ENCODE measurements at regions not wholly inside any gene's neighbourhood (a gene's known extent, or its start where the extent isn't known, plus 50 kb on each side); places are given as distances from the start of the nearest gene placed in this dataset.

DNA sequence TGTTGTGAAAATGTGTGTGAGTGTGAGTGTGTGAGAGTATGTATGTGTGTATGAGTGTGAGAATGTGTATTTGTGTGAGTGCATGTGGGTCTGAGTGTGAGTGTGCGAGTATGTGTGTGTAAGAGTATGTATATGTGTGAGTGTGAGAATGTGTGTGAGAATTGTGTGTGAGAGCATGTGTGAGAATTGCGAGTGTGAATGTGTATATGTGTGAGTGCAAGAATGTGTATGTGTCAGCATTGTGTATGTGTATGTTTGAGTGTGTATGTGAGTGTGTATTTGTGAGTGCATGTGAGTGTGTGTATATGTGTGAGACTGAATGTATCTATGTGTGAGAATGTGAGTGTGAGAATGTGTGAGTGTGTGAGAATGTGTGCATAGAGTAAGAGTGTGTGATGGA, 72.0 kb upstream of the PCBD1 start:
- H3K27me3 ChIP-seq: peaks cover 0 to 21% (median 0%) of the 10 kb centered on the region in 4 donors
- no peak for DNase-seq (ENCODE audit: extremely low spot score)
- H3K4me1 ChIP-seq: no peaks in the 10 kb centered on the region
- TF ChIP-seq POLR2AphosphoS5 (IDR thresholded peaks at IDR 0.05): no peak
- TF ChIP-seq EP300 (IDR thresholded peaks at IDR 0.05): no peak
- no peaks in the 10 kb centered on the region for H3K9me3 ChIP-seq
- WGBS: 94% methylated on average over 2 of the region's 2 CpGs
- no peak overlapping the region for H3K4me3 ChIP-seq
- intact Hi-C loops (cut with DNase I): no loop called here
- H3K27ac ChIP-seq (replicated peaks in 1 of 4): no peak overlapping the region
- H3K36me3 ChIP-seq: no peaks in the 10 kb centered on the region

DNA sequence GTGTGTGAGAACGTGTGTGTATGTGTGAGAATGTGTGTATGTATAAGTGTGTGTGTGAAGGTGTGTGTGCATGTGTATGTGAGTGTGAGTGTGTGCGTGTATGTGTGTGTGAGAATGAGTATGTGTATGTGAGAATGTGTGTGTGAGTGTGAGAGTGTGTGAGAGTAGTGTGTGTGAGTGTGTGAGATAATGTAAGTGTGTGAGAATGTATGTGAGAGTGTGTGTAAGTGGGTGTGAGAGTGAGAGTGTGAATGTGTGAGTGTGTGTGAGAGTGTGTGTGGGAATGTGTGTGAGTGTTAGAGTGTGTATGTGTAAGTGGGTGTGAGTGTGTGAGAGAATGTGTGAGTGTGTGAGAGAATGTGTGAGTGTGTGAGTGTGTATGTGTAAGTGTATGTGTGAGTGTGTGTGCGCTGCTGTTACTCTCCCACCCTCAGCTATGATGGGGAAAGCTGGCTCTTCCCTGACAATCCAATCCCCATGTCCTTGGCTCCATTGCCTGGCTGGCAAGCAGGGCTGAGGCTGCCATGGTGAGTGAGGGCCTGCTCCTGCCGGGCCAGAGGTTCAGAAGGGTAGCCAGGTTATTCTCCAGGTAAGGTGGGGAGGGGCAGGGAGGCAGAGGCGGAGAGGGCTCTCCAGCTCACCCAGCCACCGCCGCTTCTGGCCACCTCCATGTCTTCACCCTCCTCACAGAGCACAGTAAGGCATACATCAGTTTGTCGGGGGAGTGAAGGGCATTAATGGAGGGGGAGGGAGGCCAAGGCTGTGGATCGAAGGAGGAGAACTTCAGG, 72.6 kb upstream of the PCBD1 start:
- H3K4me1 ChIP-seq: no peaks in the 10 kb centered on the region
- no peaks in the 10 kb centered on the region for H3K36me3 ChIP-seq
- TF ChIP-seq, protein P1, sequence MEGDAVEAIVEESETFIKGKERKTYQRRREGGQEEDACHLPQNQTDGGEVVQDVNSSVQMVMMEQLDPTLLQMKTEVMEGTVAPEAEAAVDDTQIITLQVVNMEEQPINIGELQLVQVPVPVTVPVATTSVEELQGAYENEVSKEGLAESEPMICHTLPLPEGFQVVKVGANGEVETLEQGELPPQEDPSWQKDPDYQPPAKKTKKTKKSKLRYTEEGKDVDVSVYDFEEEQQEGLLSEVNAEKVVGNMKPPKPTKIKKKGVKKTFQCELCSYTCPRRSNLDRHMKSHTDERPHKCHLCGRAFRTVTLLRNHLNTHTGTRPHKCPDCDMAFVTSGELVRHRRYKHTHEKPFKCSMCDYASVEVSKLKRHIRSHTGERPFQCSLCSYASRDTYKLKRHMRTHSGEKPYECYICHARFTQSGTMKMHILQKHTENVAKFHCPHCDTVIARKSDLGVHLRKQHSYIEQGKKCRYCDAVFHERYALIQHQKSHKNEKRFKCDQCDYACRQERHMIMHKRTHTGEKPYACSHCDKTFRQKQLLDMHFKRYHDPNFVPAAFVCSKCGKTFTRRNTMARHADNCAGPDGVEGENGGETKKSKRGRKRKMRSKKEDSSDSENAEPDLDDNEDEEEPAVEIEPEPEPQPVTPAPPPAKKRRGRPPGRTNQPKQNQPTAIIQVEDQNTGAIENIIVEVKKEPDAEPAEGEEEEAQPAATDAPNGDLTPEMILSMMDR (IDR thresholded peaks at IDR 0.05): no peak
- TF ChIP-seq POLR2AphosphoS5 (IDR thresholded peaks at IDR 0.05): no peak
- no peak for TF ChIP-seq EP300 (IDR thresholded peaks at IDR 0.05)
- TF ChIP-seq POLR2A (IDR thresholded peaks at IDR 0.05; ENCODE audit: low read depth): no peak
- WGBS: 90% methylated on average over 9 of the region's 9 CpGs
- H3K27me3 ChIP-seq: peaks cover 0 to 25% (median 0%) of the 10 kb centered on the region in 4 donors
- no peak overlapping the region for H3K27ac ChIP-seq (replicated peaks in 1 of 4)
- intact Hi-C loops (cut with DNase I): no loop called here
- DNase-seq (ENCODE audit: extremely low spot score): no peak
- no peaks in the 10 kb centered on the region for H3K9me3 ChIP-seq
- H3K4me3 ChIP-seq: no peak overlapping the region

DNA sequence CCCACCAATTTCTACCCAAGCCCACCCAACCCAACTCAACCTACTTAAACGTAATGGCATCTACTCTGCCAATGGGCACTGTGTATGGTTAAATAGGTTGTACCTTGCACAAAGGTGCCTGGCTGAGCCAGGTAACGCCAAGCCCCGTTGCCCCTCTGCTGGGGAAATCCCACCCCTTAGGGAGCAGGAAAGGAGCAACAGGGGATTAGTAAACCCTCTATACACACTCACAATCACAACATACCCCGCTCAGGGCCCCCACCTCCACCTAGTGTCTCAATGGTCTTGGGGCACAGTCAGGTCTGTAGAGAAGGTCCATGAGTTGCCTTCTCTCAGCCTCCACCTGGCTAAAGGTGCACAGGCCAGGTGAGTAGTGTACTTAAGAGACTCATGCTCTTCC, 74.3 kb upstream of the PCBD1 start:
- no peaks in the 10 kb centered on the region for H3K36me3 ChIP-seq
- DNase-seq (ENCODE audit: extremely low spot score): no peak
- no peaks in the 10 kb centered on the region for H3K4me1 ChIP-seq
- TF ChIP-seq POLR2A (IDR thresholded peaks at IDR 0.05; ENCODE audit: low read depth): no peak
- TF ChIP-seq, protein P1 (IDR thresholded peaks at IDR 0.05): no peak
- no peak for TF ChIP-seq EP300 (IDR thresholded peaks at IDR 0.05)
- no peak for TF ChIP-seq POLR2AphosphoS5 (IDR thresholded peaks at IDR 0.05)
- H3K27ac ChIP-seq (replicated peaks in 1 of 4): no peak overlapping the region
- H3K27me3 ChIP-seq: peaks cover 0 to 25% (median 0%) of the 10 kb centered on the region in 4 donors
- H3K9me3 ChIP-seq: no peaks in the 10 kb centered on the region
- 79% methylated on average over 4 of the region's 4 CpGs for WGBS
- intact Hi-C loops (cut with DNase I): no loop called here
- H3K4me3 ChIP-seq: no peak overlapping the region

DNA sequence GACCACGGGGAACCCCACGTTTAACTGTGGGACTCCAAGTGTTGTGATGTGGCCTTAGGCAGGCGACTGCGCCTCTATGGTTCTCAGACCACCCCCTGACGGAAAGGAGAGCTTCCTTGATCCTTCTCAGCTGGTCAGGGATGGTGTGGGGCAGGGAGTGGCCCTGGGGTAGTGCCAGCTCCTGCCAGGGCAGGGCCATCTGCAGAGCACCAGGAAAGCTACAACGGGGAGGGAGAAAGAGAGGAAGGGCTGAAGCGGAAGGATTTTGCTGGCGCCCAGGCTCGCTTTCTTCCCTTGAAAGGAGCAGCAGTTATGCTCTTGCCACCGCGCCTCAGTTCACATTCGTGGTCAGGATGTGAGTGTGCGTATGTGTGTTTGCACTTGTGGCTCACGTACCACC, 74.9 kb upstream of the PCBD1 start:
- intact Hi-C loops (cut with DNase I): no loop called here
- H3K36me3 ChIP-seq: no peaks in the 10 kb centered on the region
- H3K27me3 ChIP-seq: peaks cover 0 to 25% (median 0%) of the 10 kb centered on the region in 4 donors
- no peak overlapping the region for H3K27ac ChIP-seq (replicated peaks in 1 of 4)
- no peak for TF ChIP-seq EP300 (IDR thresholded peaks at IDR 0.05)
- no peak for TF ChIP-seq POLR2A (IDR thresholded peaks at IDR 0.05; ENCODE audit: low read depth)
- TF ChIP-seq, protein P1 (IDR thresholded peaks at IDR 0.05): no peak
- no peak for TF ChIP-seq POLR2AphosphoS5 (IDR thresholded peaks at IDR 0.05)
- H3K9me3 ChIP-seq: no peaks in the 10 kb centered on the region
- no peak for DNase-seq (ENCODE audit: extremely low spot score)
- H3K4me3 ChIP-seq: no peak overlapping the region
- 74% methylated on average over 12 of the region's 14 CpGs for WGBS
- H3K4me1 ChIP-seq: no peaks in the 10 kb centered on the region

DNA sequence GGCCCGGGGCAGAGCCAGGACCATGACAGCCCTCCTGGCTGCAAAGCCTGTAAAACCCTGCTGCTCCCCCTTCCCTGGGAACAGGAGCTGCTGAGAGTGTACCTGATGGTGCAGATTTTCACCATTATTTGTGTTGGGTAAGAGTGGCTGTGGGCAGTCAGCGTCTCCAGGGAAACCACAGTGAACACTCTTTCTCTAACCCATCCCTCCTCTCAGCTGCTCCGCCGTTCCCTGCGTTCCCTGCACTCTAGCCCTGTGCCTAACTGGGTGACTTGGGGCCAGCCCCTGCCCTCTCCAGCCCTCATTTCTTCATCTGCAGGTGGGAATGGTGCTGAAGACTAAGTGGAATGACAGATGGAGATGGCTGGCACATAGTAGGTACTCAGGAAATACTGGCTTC, 75.9 kb upstream of the PCBD1 start:
- intact Hi-C loops (cut with DNase I): no loop called here
- WGBS: 94% methylated on average over 3 of the region's 5 CpGs
- no peak for TF ChIP-seq POLR2AphosphoS5 (IDR thresholded peaks at IDR 0.05)

More for the DNA sequence above, 75.9 kb upstream of the PCBD1 start:
- H3K4me3 ChIP-seq: no peak overlapping the region
- H3K27ac ChIP-seq (replicated peaks in 1 of 4): no peak overlapping the region
- DNase-seq (ENCODE audit: extremely low spot score): no peak
- no peaks in the 10 kb centered on the region for H3K9me3 ChIP-seq
- no peaks in the 10 kb centered on the region for H3K4me1 ChIP-seq
- H3K27me3 ChIP-seq: peaks cover 0 to 25% (median 0%) of the 10 kb centered on the region in 4 donors
- no peaks in the 10 kb centered on the region for H3K36me3 ChIP-seq
